NCI-H526 (cell line): ENCODE measurements at regions not wholly inside any gene's neighbourhood (a gene's known extent, or its start where the extent isn't known, plus 50 kb on each side); places are given as distances from the start of the nearest gene placed in this dataset.

ENCODE experiments used
- DNase-seq, 2 experiments: peaks; one replicate each; lab custom pipeline; 2025; lab: John Stamatoyannopoulos, UW

DNA sequence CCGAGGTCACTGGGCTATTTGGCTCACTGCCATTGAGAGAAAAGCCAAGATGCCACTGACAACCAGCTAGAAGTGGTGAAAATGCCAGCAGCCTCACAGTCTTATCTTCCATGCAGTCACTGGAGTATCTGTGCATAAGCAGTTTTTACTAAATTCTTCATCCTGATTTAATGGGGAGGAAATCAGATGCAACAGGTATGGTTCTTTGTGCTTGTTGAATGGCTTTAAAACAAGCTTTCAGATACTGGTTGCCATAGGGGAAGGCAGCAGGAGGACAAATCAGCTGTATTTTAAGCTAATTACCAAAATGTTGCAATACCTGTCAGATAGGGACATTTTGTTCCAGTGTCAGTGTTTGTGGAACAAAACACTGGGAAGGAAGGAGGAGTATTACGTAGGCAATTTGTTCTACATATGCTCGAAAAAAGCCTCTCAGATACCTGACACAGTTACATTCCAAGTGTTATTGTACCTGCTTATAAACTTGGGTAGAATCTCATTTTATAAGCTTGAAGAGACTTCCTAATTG, 54.1 kb upstream of the ARHGAP5 start:
- no peak for DNase-seq

GRCh38 chr14:32023540-32023939, 53.6 kb upstream of the ARHGAP5 start:
- DNase-seq, result no peak

DNA sequence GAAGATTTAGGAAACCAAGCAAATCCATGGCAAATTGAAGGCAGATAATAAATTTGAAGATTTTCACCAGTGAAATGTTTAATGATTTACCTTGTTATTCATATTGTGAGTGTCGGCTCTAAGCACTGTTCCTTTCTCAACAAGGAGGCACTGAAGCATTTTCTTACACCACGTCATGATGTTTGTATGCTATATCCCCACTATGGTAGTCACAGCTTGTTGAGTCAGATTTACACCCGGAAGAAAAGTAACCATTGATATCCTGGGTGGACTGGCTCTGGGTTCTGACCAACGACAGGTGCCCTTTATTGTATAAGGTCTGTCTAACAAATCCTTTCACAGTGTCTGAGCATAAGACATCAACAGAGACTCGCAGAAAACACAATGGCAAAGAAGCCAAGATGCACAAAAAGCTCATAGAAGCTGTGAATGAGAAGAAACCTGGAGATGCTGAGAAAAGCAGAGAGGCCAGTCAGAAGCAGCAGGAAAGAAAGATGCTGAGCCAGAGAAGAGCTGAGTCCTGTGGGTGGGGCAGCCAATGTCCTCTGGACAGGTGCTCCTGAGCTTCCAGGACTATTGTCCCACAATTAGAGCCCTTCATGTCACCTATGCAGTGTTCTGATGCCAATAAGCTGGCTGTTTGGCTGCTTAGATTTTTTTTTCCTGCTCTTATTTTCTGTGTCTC, 49.7 kb upstream of the ARHGAP5 start:
- no peak for DNase-seq
